NCI-H526 (cell line): ENCODE measurements at regions not wholly inside any gene's neighbourhood (a gene's known extent, or its start where the extent isn't known, plus 50 kb on each side); places are given as distances from the start of the nearest gene placed in this dataset.

Experiments used
- DNase-seq, 2 experiments: peaks; one replicate each; lab custom pipeline; 2025; lab: John Stamatoyannopoulos, UW

DNA sequence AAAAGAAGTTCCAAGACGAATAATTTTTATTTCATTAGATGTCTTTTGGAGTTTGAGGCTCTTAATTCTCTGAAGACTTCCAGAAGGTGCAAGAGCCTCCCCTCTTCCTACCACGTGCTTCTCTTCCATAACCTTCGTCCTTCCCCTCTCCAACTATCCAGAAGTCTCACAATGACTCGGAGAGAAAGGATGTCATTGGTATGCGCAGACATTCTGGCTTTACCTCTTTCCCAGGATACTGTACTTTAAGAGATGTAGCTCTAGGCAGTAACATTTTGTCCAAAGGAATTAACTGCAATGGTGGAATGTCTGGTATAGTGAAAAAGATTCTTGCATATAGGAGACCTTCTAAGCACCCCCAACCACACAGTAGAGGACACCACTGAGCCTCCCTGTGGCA lies 249.0 kb upstream of the OSR1 start:
- no peak for DNase-seq

DNA sequence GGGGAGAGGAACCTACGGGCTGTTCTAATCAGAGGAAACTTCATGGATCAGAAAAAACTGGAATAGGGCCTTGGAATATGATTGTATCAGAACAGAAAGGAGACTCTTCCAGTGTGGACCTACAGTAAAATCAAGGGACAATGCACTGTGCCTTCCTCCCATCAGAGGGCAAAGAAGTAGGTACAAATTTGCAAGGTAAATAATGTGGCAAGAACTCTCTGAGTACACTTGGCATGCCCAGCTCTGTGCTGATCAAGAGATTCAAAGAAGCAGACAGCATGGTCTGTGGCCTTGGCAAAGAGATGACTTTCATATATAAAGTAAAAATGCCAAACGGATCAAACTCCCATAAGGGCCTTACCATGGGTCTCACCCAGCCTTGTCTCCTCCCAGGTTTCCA lies 242.6 kb upstream of the OSR1 start:
- peak; percentile 86 to 87 for DNase-seq

DNA sequence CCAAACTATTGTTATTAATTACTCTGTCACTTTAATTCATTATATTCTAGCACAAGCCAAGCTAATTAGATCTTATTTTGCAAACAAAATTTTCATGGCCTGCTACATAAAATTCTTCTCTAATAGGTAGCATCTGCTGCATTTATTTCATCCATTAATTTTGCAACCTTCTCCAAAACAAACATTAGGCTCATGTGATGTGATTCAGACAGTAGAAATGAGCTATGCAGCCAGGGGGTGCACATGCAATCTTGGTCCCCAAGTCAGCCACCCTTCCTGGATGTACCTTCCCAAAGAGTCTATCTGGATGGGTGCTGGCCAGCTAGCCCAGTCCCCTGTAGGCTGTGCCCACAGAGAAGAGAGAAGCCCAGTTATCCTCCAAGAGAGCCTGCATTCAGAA lies 242.1 kb upstream of the OSR1 start:
- DNase-seq = peak in 1 of 2 experiments; percentile 64

DNA sequence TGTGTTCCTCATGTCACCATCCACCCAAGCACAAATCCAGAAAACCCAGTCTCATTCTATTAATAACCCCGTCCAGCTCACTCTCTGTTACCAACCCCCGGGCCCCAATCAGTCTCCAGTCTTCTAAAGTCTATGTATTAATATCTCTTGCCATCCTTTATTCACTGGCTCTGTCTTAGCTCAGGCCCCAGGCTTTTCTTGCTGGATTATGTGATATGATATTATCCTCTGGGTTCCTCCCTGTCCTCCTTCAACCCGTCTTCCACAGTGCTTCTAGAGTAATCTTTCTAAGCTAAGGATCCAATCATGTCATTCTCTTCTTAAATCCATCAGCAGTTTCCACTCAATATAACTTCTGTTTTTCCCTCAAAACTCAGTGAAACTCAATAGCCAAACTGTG lies 240.5 kb upstream of the OSR1 start:
- no peak for DNase-seq

DNA sequence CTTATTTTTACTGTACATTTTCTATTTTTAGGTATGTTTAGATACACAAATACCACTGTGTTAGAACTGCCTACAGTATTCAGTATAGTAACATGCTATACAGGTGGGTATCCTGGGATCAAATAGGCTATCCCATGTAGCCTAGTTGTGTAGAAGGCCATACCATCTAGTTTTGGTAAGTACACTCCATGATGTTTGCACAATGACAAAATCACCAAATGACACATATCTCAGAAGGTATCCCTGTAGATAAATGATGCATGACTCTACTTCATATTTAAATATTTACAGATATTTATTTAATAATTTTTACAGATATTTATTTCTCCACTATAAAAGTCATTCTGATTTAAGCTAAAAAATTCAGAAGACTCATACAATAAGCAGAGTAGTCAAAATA lies 233.8 kb upstream of the OSR1 start:
- DNase-seq = no peak

DNA sequence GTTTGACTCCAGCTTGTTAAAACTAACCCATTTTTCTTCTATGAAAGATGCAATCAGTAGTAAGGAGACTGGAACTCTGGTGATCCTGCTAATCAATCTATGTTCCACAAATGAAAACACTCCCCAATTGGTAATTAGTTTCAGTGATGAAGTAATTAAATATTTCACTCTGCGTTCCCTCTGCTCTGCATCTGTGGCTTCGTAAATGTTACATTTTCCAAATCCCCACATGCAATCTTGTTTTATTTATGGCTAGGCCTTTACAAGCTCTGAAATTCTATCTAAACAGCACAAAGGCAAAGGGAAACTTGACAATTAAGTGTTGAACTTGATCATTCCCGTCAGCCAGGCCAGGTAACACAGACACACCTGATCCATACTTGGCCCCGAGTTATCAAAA lies 231.4 kb upstream of the OSR1 start:
- no peak for DNase-seq

DNA sequence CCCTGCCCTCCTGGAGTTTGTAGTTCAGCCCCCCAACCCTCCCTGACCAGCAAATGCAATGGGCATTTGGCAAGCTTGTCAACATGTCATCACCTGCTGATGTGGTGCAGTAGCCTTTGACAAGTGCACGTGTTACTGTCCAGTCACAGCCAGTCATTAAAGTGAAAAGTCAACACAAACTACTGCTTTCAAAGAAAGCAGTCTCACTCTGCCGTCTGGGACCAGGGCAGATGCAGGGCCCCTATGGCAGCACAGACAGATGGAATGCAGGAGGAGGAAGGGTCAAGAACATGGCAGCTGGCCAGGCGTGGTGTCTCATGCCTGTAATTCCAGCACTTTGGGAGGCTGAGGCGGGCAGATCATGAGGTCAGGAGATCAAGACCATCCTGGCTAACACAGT lies 222.4 kb upstream of the OSR1 start:
- DNase-seq = no peak

DNA sequence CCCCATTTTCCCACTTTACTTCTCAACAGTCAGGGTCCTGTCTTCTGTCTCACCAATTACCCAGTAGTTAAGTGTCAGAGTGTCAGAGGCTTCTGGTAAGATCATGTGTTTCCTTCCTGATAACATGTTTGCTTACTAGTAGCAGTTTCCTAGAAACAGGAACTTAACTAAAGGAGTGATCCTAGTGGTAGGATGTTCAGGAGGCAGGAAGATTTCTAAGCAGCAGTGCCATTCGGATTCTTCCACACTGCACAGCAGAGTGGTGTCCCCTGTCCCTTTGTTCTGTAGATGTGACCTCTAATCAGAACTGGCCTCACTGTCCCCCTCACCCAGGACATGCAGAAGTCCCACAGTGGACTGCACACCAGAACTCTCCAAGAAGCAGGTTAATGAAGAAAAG lies 221.8 kb upstream of the OSR1 start:
- DNase-seq = no peak

DNA sequence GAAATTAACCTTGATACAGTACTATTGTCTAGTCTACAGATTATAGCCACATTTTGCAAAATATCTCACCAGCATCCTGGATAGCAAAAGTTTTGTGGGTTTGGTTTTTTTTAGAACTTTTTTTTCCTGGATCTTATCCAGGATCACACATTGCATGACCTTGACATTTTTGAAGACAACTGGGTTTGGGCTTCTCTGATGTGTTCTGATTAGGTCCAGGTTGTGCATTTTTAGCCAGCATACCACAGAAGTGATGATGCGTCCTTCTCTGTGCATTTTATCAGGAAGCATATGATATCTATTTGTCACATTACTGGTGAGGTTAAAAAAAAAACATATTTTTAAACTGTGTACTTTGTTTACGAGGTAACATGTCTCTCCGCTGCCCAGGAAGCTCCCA lies 221.0 kb upstream of the OSR1 start:
- no peak for DNase-seq

DNA sequence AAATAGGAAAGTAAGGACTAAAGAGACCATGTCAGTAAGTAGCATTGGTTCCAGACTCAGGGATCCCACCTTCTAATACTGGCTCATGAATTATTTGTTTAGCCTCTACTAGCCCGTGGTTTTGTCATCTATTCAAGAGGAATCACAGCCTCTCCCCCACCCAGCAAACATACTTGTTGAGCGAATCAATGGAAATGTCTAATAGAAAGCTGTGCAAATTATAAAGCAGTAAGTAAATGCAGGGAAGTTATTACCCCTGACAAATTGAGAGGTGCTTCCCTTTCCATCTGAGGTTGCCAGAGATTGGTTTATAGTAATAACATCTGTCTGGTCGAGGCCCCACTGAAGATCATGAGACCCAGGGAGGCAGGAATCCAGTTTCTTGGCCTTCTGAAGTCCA lies 219.3 kb upstream of the OSR1 start:
- no peak for DNase-seq

DNA sequence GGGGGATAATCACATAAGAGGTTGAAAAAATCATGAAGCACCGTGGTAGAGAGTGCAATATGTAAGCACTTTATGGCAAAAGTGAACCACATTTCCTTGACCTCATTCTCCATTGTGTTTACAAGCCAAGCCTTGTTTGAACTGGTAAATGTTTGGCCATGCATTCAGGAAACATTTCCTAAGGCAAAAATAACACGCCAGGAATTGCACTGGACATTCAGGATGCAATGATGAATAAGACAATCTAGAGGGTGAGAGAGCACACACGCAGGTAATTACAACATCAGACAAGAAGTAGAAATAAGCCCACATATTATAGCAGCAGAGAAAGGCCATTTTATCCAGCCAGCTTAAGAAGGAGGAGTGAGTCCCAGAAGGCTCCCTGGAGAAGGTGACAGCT lies 218.0 kb upstream of the OSR1 start:
- no peak for DNase-seq

DNA sequence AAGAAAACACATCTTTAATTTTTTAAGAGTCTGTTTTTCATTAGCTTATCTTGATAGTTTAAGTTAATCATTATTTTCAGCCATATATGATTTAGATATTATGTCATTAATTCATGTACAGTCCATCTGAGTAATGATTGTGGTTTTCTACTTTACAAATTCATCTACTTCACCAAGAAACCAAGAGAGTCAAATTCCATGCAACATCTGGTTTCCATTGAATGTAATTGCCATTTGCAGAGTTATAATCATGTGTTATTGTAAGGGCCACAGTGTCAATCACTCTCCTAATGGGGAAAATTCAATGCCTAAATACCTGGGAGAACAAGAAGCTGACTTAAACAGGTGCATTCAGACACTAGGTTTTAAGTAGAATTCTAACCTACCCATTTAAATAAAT lies 217.2 kb upstream of the OSR1 start:
- DNase-seq = no peak

DNA sequence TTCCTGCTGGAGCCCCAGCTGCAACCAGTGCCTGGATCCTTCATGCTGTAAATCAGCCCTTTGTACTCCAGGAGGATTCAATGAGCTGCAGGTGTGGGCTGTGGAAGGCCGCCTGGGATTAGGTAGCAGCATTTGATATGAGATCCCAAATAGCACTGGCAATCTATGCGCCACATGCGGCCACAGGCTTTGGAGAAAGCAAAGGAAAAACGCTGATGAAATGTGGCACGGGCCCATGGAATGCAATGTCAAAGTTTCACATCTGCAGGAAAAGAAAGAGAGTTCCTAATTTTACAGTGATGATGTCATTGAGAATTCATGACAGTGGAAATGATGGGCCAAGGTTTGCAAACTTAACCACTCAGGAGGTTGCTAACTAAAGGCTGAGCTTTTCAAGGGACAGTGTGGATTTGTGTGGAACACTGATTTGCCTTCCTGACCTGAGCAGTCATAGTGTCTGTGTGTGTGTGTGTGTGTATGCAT lies 216.4 kb upstream of the OSR1 start:
- peak; percentile 44 to 67 for DNase-seq

DNA sequence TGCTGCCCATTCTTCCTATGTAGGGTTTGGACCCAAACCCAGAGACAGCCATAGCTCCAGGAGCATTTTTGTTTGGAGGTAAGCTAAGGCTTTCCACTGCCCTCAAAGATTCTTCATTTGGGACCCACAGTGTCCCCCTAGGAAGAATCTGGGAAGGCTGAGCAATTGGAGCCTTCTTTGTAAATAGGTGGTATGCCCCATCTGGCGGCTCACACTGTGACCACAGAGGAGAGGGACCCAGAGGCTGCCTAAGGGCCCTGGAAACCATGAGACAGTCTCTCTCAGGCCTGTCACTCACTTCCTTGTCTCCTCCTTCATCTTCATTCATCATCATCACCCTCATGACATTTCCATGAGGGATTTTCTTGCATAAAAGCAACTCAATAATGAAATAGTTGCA lies 215.4 kb upstream of the OSR1 start:
- no peak for DNase-seq

DNA sequence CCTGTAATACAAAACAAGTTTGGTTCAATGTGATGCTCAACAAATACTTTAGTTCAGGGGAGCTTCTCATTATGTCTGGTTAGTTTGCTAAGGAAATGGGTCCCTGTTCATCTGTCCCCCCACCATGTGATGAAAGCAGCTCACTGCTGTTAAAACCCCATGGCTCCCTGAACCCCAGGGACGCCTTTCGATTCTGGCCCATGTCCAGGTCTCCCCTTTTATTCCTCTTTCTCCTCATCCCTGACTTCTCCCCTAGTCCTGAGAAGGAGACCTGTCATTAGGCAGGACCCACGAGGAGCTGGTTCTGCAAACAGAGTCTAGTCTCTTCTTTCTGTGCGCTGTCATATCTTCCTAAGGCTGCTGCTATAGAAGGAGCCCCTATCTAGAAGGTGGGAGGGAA lies 213.3 kb upstream of the OSR1 start:
- no peak for DNase-seq

DNA sequence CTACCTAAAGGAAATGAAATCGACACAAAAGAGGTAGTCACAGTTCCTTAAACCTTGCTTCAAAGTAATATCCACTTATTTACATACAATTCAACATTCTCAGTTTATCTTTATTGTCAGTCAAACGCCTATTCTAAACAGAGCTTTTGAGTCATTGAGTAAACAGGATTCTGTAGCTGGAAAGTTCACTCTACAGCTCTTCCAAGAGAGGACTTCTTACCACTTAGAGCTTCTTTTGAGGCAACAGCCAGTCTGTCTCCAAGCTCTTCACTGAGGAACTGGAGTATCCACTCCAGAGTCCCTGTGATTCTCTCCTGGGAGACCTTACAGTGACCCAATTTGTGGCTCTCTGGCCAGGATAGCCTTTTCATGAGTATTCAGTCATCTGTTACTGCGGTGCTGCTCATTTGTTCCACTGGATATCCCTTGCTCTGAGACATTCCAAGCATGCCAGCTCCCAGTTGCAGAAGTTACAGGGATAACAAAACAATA lies 210.9 kb upstream of the OSR1 start:
- no peak for DNase-seq

DNA sequence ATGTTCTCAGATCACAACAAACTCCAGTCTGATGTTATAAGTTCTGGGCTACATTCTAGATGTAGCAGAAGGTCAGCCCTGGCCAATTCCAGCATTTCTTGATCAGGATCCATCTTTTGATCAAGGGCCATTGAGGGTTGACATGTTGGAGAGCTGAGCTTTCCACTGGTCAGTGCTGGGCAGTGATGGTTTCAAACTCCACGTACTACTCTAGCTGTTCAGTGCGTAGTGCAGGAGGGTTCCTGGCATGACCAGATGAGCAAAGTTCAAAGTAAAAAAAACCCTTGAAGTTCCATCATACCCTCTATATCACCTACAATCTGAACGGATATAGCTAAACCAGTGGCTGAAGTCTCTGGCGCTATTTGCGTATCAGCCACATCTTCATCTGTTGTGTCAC lies 210.4 kb upstream of the OSR1 start:
- no peak for DNase-seq

DNA sequence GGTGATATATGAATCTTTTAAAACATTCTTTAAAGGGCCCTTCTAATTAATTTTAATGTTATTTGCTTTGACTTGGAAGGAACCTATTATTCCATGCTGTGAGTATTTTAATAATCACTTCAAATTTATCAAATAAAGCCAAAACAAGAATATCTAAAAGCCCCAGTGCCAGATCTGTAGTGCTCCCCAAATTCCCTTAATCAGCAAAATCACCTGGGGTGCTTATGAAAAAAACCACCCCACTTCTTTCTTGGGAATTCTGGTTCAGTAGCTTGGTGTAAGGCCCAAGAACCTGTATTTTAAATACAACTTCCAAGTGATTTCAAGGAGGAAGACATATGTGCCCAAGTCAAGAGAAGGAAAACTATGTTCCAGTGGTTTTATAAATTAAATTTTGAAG lies 202.4 kb upstream of the OSR1 start:
- no peak for DNase-seq

DNA sequence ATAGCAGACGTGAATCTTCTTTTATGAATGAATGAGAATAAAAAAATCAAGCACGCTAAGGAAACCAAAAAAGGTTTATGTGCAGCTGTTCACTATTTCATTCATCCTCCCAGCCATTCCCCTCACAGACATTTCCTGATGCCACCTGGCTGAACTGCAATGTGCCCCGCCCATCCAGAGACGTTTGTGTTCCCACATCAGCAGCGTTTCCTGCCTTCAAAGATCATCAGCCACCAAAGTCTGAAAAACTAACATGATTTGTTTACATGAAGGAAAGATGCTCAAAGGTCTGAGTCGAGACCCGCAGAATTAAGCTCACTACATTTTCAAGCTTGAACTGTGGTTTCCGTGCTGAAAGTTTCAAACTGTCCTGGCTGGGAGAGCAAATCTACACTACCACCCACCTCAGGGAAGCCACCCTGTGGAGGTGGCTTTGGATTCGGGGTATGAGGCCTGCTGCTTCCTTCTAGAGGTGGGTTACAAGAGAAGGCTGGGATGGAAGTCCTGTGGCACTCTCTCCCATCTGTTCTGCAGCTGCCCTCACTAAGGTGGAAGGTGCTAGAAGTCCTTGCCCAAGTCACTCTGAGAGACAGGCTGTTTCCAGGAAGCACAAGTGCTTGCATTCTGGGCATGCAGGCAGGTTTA lies 201.3 kb upstream of the OSR1 start:
- peak in 1 of 2 experiments; percentile 5 for DNase-seq

DNA sequence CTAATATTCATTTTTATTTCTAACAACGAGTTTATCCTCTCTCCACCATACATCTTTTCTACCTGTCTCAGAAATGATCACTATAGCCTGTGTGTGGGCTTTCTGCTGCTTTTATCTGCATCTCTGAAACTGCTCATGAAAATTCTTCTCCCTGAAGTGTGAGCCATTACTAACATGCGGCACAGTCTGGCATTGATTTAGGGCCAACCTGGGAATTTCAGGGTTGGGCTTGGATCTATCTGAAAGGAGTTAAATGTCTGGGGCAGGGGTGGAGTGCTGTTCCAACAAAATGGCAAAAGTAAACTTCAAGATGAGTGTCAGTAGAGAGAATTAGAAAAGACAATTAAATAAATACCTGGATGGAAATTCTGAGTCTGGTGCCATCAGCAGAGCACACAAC lies 198.2 kb upstream of the OSR1 start:
- DNase-seq = no peak

DNA sequence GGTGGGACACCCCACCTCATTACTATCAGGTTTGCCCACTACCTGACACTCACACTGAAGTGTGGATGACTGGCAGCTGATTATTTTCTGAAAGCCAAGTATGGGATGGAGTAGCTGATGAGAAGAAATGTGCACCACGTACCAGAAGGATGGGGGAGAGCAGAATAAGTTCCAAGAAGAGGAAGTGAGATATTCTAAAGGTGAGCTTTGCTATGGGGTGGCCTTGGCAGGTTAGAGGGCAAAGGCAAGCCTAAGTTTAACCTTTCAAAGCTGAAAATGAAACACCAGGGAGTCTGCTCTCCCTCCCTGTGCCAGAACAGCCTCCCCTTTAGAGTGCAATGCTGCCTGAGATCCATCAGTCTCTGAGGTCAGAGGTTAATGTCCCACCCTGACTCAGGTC lies 196.1 kb upstream of the OSR1 start:
- DNase-seq = no peak

DNA sequence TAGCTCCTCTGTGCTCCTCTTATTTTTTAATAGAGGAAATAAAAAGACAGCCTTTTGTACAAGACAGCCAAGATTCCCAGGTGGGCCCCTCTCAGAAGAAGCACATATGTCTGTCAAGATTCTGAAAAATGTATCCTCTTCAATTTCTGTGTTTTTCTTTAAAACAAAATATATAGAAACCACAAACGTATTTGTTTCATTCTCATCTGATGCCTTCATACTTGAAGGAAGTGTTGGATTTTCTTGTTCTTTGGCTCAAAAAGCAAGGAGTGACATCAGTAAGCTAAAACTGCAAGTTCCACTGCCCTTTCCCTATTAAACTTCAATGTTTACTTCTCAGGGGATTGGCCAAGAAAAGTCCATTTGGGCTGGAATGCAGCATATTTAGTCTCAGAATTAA lies 193.8 kb upstream of the OSR1 start:
- no peak for DNase-seq

DNA sequence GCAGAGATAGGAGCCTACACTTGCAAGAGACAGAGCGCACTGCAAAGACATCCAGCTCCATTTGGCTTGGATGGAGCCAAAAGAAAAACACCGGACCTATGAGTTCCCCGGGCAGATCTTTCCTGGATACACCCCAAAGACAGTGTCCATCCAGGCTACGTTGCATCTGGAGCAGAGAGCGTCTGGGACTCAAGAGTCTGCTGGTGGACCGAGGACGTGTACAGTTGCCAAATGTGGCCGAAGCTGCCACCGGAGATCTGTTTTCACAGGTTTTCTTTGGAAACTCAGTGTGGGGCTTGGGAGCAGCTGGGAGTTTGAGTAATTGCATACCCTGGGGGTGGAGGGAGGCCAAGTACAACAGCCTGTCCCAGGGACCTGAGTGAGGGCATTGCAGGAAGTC lies 192.3 kb upstream of the OSR1 start:
- no peak for DNase-seq

DNA sequence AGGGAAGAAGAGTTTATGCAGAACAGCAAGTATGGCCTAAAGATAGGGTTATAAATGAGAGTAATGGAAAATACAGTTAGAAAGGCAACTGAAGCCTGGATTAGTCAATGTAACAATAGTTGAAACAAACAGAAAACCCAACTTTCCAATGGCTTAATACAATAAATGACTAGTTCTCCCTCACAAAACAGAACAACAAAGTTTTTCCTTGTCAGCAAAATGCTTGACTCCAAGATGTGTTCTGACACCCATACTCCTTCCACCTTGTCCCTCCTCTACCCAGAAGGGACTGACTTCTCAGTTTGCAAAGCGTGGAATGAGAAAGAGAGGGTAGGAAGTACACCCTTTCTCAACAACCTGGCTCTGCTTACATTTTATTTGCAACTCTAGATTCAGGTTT lies 191.4 kb upstream of the OSR1 start:
- DNase-seq = no peak

DNA sequence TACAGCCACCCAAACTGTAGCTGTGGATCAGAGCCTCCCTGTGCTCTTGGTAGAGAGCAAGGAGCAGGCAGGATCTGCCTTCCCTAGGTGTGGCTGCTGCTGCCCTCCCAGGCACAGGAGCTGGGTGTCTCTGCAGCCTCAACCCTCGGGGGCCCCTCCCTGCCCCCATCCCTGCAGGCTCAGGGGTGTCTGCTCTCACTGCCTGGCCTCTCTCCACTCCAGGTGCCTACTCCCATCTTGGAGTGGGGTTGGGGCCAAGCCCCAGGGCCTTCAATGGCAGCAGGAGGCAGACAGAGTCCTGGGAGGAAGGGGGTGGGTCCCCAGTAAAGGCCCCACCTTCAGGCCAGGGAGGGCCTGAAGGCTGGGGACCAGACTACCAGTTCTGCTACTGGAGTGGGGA lies 189.7 kb upstream of the OSR1 start:
- no peak for DNase-seq
